CD4-positive, CD25-positive, alpha-beta regulatory T cell (primary cell): ENCODE measurements at regions not wholly inside any gene's neighbourhood (a gene's known extent, or its start where the extent isn't known, plus 50 kb on each side); places are given as distances from the start of the nearest gene placed in this dataset.
A peak's percentile ranks its signal among the peaks of the same experiment; 100 is the strongest.

Experiments used
- ATAC-seq, 2 donors: fragments of 150-1000 bp; cut with Tn5 transposase; one replicate each; pipeline ENCODE4 v1.10.0; 2021; ENCODE audit warnings: low read depth in 2 of 2, moderate number of reproducible peaks in 2 of 2, moderate library complexity in 1 of 2
- DNase-seq, 3 donors: peaks; one replicate each; pipeline versions ENCODE4 v3.0.0 to v3.0.0-alpha.2; 2012 to 2022; ENCODE audit warnings: mixed read lengths in 1 of 3
- H3K27ac ChIP-seq: one replicate; pipeline ENCODE4 v1.7.0; 2013; ENCODE audit warnings: mild to moderate bottlenecking, low read length; ENCODE audit not compliant: insufficient read depth, poor library complexity, severe bottlenecking
- H3K27me3 ChIP-seq: one replicate; pipeline ENCODE4 v1.7.0; 2013; ENCODE audit warnings: low read length; ENCODE audit not compliant: control insufficient read depth, insufficient read depth
- H3K36me3 ChIP-seq: one replicate; pipeline ENCODE4 v1.7.0; 2013; ENCODE audit warnings: mild to moderate bottlenecking, low read length, moderate library complexity; ENCODE audit not compliant: control insufficient read depth, insufficient read depth
- H3K4me1 ChIP-seq: 2 replicates; pipeline ENCODE4 v1.7.0; 2013; ENCODE audit warnings: mild to moderate bottlenecking, low read length; ENCODE audit not compliant: insufficient read depth, control insufficient read depth, poor library complexity, severe bottlenecking
- H3K4me3 ChIP-seq: one replicate; pipeline ENCODE4 v1.7.0; 2013; ENCODE audit warnings: low read depth, mild to moderate bottlenecking, low read length, moderate library complexity
- H3K9me3 ChIP-seq, 2 experiments: 1 replicate in 1 of 2; 2 replicates in 1 of 2; pipeline ENCODE4 v1.7.0; 2013; ENCODE audit warnings: low read length in 2 of 2, mild to moderate bottlenecking in 1 of 2, moderate library complexity in 1 of 2; ENCODE audit not compliant: control insufficient read depth in 2 of 2
- H3K27ac Mint-ChIP-seq, 3 donors: one replicate each; pipeline ENCODE4 v1.8.0; 2020 to 2022; ENCODE audit warnings: mild to moderate bottlenecking in 3 of 3, mixed read lengths in 3 of 3, moderate library complexity in 2 of 3
- H3K27me3 Mint-ChIP-seq: one replicate; pipeline ENCODE4 v1.8.0; 2022; ENCODE audit warnings: mild to moderate bottlenecking, mixed read lengths
- H3K36me3 Mint-ChIP-seq: one replicate; pipeline ENCODE4 v1.8.0; 2020; ENCODE audit warnings: mixed read lengths
- H3K4me1 Mint-ChIP-seq, 4 donors: one replicate each; pipeline ENCODE4 v1.8.0; 2020 to 2022; ENCODE audit warnings: mixed read lengths in 4 of 4, mild to moderate bottlenecking in 1 of 4
- H3K4me3 Mint-ChIP-seq, 4 donors: one replicate each; pipeline ENCODE4 v1.8.0; 2020 to 2022; ENCODE audit warnings: mild to moderate bottlenecking in 4 of 4, mixed read lengths in 4 of 4, moderate library complexity in 3 of 4
- H3K9me3 Mint-ChIP-seq, 7 donors: one replicate each; pipeline ENCODE4 v1.8.0; 2020 to 2022; ENCODE audit warnings: mixed read lengths in 7 of 7, mild to moderate bottlenecking in 3 of 7, moderate library complexity in 2 of 7

DNA sequence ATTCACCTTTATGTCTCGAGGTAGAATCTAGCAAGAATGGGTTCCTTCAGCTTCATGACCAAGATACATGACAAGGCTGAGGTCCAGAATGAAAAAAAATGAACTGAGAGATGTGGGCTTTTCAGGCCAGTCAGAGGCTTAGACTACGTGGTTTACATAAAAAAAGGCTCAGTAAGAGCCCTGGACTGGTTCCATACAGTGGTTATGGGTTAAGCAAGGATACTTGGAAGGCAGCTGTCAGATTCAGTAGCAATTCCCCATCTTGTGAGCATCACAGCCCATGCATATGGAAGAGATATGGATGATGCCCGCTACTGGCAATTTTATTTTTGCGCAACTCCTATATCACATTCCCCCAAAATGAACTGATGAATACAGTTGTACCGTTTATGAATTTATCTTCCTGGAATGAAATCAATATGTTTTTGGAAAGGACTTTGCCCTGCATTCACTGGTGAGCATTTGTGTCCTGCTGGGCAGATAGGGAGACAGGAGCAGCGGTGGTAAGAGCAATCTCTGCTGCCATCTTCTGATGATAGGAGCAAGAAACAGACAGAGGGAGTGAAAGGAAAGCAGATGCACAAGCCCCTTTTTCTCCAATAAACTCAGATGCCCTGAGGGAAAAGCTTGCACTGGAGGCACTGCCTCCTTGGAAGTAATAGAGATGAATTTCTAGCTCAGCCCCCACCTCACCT is 280.4 kb downstream of the GALC start:
- Histone ChIP-seq H3K27me3 (no peaks in the 10 kb centered on the region), H3K36me3 (no peaks in the 10 kb centered on the region), H3K27ac (no peak overlapping the region), H3K4me3 (no peak overlapping the region), H3K9me3 (no peaks in the 10 kb centered on the region), H3K4me1 (no peaks in the 10 kb centered on the region)
- DNase-seq (no peak), ATAC-seq (no peak)
- Mint-ChIP-seq H3K9me3 (peaks cover 0 to 1% (median 0%) of the 10 kb centered on the region in 7 donors), H3K4me1 (no peaks in the 10 kb centered on the region), H3K27ac (no peak overlapping the region), H3K4me3 (no peak overlapping the region), H3K27me3 (no peaks in the 10 kb centered on the region), H3K36me3 (no peaks in the 10 kb centered on the region)

DNA sequence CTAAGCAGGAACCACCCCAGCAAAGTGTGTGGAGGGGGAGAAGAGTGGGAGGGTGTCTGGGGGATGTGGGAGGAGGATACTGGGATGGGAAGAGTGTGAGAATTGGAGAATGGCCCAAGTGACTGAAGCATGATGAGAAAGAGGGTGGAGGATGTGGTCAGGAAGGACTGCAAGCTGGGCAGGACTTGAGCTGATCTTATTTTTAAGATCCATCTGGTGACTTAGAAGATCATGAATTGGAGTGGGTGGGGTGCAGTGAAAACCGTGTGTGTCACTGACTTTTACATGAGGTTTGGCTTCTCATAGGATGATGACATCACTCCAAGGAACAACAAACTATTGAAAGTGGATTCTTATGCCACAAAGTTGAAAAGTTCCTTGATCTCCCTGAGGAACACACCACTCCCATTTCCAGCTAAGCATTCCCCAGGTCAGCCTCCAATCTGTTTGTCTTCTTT is 287.5 kb downstream of the GALC start:
- no peaks in the 10 kb centered on the region for H3K27me3 ChIP-seq
- Mint-ChIP-seq H3K9me3 (peaks cover 0 to 11% (median 5%) of the 10 kb centered on the region in 7 donors), H3K27me3 (no peaks in the 10 kb centered on the region), H3K4me1 (no peaks in the 10 kb centered on the region), H3K4me3 (no peak overlapping the region), H3K36me3 (no peaks in the 10 kb centered on the region), H3K27ac (peak overlapping the region in 1 of 3 donors; percentile 60)
- ATAC-seq (no peak), DNase-seq (no peak)
- no peak overlapping the region for H3K27ac ChIP-seq
- no peak overlapping the region for H3K4me3 ChIP-seq
- H3K4me1 ChIP-seq: no peaks in the 10 kb centered on the region
- H3K9me3 ChIP-seq: no peaks in the 10 kb centered on the region
- H3K36me3 ChIP-seq: no peaks in the 10 kb centered on the region

DNA sequence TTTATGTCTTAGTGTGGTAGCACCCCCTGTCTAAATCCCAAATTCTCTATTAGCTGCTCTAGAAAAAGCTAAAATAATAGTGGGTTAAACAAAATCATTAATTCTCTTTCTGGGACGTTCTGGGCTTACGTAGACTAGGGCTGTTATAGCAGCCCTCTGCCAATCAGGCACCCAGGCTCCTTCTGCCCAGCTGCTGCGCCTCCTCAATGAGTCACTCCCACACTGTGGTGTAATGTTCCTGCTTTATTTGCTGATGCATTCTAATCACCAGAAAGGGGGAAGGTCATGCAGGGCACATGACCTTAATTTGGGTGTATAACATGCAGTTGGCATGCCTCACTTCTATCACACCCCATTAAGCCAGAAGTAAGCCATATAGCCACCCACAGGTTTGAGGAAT is 294.5 kb downstream of the GALC start:
- H3K9me3 ChIP-seq: no peaks in the 10 kb centered on the region
- Mint-ChIP-seq H3K27ac (no peak overlapping the region), H3K27me3 (no peaks in the 10 kb centered on the region), H3K4me3 (no peak overlapping the region), H3K4me1 (no peaks in the 10 kb centered on the region), H3K36me3 (no peaks in the 10 kb centered on the region), H3K9me3 (peaks cover 0 to 5% (median 2%) of the 10 kb centered on the region in 7 donors)
- no peak overlapping the region for H3K27ac ChIP-seq
- ATAC-seq: no peak
- DNase-seq: no peak
- no peaks in the 10 kb centered on the region for H3K27me3 ChIP-seq
- H3K4me1 ChIP-seq: no peaks in the 10 kb centered on the region
- no peak overlapping the region for H3K4me3 ChIP-seq
- no peaks in the 10 kb centered on the region for H3K36me3 ChIP-seq

DNA sequence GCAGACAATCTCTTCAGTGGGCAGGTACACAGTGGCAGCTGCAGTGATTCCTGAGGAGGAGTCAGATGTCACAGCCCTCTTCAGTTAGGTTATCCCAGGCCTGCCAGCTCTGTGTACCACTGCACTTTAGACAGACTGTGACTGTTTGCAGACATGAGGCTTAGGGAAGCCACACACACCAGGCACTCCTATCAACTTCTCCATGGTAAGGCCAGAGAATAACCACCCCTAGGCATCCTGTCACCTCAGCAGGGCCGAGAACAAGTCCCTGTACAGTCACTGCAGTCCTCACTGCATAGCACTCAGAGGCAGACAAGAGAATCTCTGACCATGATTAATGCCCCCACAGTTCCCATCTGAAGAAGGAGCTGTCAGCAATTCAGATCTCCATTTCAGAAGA is 296.5 kb downstream of the GALC start:
- no peaks in the 10 kb centered on the region for H3K9me3 ChIP-seq
- Mint-ChIP-seq H3K36me3 (no peaks in the 10 kb centered on the region), H3K27ac (no peak overlapping the region), H3K9me3 (peaks cover 0 to 5% (median 0%) of the 10 kb centered on the region in 7 donors), H3K4me3 (no peak overlapping the region), H3K4me1 (no peaks in the 10 kb centered on the region), H3K27me3 (no peaks in the 10 kb centered on the region)
- H3K4me1 ChIP-seq: no peaks in the 10 kb centered on the region
- H3K36me3 ChIP-seq: no peaks in the 10 kb centered on the region
- no peaks in the 10 kb centered on the region for H3K27me3 ChIP-seq
- H3K4me3 ChIP-seq: no peak overlapping the region
- DNase-seq (no peak), ATAC-seq (no peak)
- no peak overlapping the region for H3K27ac ChIP-seq

DNA sequence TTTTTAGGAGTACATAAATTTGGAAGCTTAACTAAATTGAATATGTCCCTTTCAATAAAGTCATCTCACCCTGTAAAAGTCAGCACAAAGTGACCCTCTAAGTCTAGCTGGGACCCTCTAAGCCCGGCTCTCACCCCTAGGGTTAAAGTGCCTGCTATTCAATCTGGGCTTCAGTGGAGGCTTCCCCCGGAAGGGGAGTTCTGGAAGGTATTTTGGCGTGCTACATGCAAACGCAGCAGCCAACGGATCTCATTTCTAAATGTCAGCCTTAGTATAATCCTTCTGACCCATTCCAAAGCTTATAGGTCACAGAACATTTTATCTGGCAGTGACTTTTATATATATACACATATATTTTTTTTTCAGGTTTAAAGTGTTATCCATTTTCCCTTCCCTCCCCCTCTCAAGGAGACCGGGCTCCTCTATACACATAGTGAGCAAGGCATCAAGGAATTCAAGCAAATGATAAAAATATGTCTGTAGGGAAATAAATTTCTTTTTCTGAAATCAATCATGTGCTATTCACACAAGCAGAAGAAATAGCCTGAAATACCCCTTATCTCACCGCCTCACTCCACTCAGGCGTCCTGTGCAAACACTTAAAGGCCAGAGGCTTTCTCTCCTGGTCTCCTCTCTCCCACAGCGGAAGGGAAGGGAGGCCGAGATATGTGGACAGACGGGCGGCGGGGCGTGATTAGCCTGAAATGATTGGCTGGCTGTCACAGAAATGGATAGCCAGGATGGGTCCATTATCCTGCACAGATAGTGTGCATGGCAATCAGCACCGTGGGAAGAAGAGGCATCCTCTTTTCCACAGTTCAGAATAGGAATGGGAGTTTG is 301.7 kb downstream of the GALC start:
- Histone ChIP-seq H3K9me3 (no peaks in the 10 kb centered on the region), H3K27me3 (no peaks in the 10 kb centered on the region), H3K4me1 (no peaks in the 10 kb centered on the region), H3K27ac (no peak overlapping the region), H3K36me3 (no peaks in the 10 kb centered on the region), H3K4me3 (no peak overlapping the region)
- H3K36me3 Mint-ChIP-seq: no peaks in the 10 kb centered on the region
- no peak overlapping the region for H3K4me3 Mint-ChIP-seq
- H3K4me1 Mint-ChIP-seq: no peaks in the 10 kb centered on the region
- H3K27me3 Mint-ChIP-seq: no peaks in the 10 kb centered on the region
- ATAC-seq (no peak), DNase-seq (no peak)
- H3K27ac Mint-ChIP-seq: no peak overlapping the region
- peaks cover 0 to 5% (median 0%) of the 10 kb centered on the region in 7 donors for H3K9me3 Mint-ChIP-seq

DNA sequence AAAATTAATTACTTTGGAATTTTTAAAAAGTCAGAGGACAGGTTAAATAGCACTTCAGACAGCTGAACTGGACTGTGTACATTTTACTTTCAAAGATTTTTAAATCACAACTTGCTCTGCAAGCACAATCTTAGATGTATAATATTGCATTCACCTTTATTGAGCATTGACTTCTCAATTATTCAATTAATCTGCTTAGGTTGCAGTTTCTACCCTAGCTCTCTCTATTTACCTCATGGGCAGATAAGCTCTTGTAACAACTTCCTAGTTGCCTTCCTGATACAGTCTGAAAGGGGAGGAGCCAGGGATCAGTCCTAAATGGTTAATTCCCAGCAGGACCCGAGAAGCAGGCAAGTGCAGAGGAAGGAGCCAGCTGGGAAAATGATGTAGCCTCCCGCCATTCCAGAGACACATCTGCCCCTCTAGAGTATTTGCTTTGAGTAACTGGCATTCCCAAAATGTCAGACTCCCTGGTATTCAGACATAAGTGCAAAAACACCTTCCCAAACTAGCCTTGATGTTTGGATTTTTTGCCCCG is 302.8 kb downstream of the GALC start:
- DNase-seq: no peak
- Mint-ChIP-seq H3K4me1 (no peaks in the 10 kb centered on the region), H3K27me3 (no peaks in the 10 kb centered on the region), H3K36me3 (no peaks in the 10 kb centered on the region), H3K9me3 (peaks cover 0 to 5% (median 0%) of the 10 kb centered on the region in 7 donors), H3K4me3 (no peak overlapping the region), H3K27ac (no peak overlapping the region)
- H3K4me1 ChIP-seq: no peaks in the 10 kb centered on the region
- H3K9me3 ChIP-seq: no peaks in the 10 kb centered on the region
- H3K36me3 ChIP-seq: no peaks in the 10 kb centered on the region
- no peak overlapping the region for H3K27ac ChIP-seq
- no peaks in the 10 kb centered on the region for H3K27me3 ChIP-seq
- H3K4me3 ChIP-seq: no peak overlapping the region
- no peak for ATAC-seq

DNA sequence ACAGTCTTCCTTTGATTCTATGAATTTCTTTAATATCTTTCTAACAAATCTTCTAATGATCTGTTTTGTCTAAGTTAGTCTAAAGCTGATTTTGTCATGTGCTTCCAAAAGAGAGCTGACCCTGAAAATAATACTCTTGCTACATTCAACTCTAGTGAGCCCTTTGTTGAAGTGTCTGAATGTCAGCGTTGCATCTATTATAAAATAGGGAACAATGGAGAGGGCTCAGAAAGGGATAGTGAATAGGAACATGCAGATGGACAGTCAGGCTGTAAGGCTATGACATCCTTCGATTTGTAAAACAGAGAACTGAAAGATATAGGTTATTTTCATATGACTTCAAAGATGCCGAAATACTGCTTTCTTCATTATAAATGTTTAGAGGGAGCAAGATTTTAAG is 304.5 kb downstream of the GALC start:
- H3K4me3 Mint-ChIP-seq: no peak overlapping the region
- H3K9me3 ChIP-seq: no peaks in the 10 kb centered on the region
- DNase-seq: no peak
- H3K27ac Mint-ChIP-seq: no peak overlapping the region
- H3K4me1 Mint-ChIP-seq: no peaks in the 10 kb centered on the region
- H3K36me3 Mint-ChIP-seq: no peaks in the 10 kb centered on the region
- H3K9me3 Mint-ChIP-seq: peaks cover 0 to 2% (median 0%) of the 10 kb centered on the region in 7 donors
- H3K4me1 ChIP-seq: no peaks in the 10 kb centered on the region
- H3K27me3 Mint-ChIP-seq: no peaks in the 10 kb centered on the region
- no peaks in the 10 kb centered on the region for H3K36me3 ChIP-seq
- H3K27me3 ChIP-seq: no peaks in the 10 kb centered on the region
- no peak for ATAC-seq
- H3K4me3 ChIP-seq: no peak overlapping the region
- H3K27ac ChIP-seq: no peak overlapping the region
